HG03139 (cell line): ENCODE measurements at regions not wholly inside any gene's neighbourhood (a gene's known extent, or its start where the extent isn't known, plus 50 kb on each side); places are given as distances from the start of the nearest gene placed in this dataset.
"Not testable (repeated sequence)": the region's sequence is repeated elsewhere in the genome, so short reads cannot be mapped to it uniquely, and the experiment has no call there.

Experiments
- ATAC-seq: cut with Tn5 transposase; IDR thresholded peaks from one replicate; pipeline ENCODE4 v1.9.1; 2021; ENCODE audit not compliant: unreplicated experiment

DNA sequence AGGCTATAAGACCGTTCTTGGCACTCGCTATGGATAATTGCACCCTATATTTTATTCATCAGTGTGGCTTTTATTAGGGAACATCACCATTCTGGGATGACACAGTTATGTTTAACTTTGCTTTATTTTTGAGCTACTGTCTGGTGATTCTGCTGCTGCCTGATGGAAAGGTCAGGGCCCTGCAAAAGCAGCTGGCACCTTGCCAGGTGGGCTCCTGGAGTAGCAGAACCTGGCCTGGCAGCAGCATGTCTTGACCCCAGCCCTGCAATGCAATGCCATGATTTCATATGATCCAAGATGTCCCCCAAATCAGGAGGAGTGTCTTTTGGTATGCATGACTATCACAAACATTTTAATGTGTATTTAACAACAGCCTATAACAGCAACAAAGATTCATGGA, 228.4 kb upstream of the RSPO3 start:
- no peak for ATAC-seq

DNA sequence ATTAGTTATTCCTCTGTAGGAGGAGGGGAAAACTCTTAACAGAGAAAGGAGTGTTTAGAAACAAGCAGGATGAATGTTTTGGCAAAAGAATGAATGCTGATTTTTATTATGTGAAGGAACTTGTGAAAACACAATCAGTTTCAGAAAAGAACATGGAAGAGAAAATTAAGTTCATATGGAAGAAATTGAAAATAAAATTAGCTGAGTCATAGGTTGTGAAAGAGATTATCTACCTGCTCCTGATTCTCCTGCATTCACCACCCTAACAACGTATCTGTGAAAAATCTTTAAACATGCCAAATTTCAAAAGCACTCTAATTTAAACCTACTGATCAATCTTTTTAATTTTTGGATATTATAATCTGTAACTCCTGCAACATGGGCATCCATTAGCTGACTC, 227.3 kb upstream of the RSPO3 start:
- ATAC-seq, result no peak

DNA sequence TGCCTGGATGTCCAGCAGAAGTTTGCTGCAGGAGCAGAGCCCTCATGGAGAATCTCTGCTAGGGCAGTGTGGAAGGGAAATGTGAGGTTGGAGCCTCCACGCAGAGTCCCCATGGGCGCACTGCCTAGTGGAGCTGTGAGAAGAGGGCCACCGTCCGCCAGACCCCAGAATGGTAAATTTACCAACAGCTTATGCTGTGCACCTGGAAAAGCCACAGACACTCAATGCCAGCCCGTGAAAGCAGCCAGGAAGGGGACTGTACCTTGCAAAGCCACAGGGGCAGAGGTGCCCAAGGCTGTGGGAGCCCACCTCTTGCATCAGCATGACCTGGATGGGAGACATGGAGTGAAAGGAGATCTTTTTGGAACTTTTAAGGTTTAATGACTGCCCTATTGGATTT, 225.6 kb upstream of the RSPO3 start:
- not testable (repeated sequence) for ATAC-seq

DNA sequence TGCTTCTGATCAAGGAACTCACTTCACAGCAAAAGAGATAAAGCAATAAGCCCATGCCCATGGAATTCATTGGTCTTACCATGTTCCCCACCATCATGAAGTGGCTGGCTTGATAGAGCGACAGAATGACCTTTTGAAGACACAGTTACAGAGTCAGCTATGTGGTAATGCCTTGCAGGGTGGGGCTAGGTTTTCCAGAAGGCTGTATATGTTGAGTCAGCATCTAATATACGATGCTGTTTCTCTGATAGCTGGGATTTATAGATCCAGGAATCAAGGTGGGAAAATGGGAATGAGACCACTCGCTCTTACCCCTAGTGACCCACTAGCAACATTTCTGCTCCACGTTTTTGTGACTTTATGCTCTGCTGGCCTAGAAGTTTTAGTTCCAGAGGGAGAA, 220.7 kb upstream of the RSPO3 start:
- ATAC-seq, result no peak

DNA sequence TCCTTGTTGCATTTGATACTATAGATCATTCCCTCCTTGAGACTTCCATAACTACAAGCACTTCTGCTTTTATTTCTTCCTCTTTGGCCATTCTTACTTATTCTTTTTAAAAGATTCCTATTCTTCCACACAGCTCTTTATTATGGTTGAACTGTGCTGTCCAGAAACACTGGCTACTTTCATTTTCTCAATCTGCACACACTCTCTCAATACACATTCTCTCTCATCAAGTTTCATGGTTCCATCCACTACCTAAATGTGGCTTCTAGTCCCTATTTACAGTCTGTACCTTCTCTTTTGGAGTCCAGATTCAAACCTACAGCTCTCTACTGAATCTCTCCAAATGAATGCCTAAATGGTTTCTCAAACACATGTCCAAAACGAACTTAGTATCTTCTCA, 214.3 kb upstream of the RSPO3 start:
- ATAC-seq, result no peak

DNA sequence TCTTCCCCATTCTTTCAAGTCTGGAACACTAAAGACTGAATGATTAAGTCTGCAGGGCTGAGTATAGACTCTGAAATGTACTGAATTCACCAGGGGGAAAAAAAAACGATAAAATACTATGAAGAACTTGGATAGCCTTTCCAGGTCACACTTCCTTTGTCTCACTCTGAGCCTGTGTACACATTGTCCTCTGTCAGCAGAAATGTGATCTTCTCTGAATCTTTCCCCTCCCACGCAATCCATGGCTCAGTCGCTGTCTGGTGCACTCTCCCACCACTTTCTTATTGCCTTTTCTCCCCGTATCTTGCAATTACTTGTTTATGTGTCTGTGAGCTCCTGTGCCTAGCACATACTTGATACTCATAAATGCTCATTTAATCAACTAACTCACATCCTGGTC, 212.6 kb upstream of the RSPO3 start:
- no peak for ATAC-seq

DNA sequence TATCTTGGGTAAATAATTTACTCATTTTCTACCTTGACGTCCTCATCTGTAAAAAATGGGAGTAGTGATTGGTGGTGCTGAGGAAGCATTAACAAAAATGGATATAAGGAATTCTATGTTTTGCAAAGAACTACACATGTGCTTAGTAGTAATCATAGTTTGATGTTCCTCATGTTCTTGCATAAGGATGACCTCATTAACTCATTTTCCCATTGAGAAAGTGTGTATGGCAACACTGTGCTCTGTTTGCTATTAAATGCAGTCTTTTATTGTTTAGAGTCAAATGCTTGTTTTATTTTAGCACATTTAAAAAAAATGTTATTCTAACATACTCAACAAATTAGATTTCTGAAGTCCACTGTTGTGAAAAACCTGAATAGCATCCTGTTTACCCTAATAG, 211.2 kb upstream of the RSPO3 start:
- no peak for ATAC-seq

DNA sequence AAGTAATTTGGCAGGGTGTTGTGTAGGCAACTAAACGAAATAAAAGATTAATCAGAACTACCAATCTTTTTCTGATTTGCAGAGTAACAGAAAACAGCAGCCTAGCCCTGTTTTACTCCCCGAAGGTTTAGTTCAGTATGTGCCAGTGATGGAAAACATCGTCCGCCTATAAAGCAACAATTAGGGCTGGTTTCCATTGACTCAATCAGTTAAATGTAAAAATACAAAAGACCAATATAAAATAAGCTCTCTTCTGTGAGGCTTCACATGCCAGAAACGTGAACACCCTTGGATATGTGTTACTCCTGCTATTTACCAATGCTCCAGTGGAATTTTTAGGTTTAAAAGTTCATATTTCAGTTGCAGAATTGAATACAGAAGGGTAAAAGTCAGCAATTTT, 210.5 kb upstream of the RSPO3 start:
- no peak for ATAC-seq

DNA sequence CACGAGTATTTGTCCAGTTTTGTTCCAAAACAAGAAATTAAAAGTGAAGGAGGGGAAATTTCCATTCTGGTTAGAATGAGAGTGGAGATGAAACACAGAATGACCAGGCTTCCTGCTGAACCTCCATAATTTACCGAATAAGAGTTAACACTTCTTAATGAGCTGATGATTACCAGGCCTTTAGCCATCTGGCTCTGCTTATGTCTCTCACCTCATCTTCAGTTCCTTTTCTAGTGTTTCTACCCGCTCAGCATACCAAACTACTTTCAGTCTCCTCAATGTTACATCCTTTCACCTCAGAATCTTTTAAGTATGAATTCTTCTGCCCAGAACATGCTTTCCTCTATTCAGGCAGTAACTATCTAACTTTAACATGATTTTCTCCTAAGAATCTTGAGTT, 209.0 kb upstream of the RSPO3 start:
- no peak for ATAC-seq

DNA sequence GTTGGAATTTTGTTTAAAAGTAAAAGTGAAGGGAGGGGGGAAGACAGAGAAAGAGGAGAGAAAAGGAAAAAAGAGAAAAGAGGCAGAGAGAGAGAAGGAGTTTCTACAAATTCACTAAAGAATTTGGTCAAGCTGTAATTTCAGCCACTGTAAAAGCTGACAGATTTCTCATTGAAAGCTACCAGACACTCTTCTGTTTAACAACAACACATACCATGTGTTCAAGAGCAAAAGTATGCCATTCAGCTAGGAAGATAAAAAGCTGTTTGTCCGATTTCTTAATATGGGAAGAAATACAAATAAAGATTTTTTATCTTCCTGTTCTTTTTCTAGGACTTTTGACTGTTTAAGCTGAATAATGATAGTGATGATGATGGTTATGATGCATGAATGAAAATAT, 204.8 kb upstream of the RSPO3 start:
- ATAC-seq, result no peak

DNA sequence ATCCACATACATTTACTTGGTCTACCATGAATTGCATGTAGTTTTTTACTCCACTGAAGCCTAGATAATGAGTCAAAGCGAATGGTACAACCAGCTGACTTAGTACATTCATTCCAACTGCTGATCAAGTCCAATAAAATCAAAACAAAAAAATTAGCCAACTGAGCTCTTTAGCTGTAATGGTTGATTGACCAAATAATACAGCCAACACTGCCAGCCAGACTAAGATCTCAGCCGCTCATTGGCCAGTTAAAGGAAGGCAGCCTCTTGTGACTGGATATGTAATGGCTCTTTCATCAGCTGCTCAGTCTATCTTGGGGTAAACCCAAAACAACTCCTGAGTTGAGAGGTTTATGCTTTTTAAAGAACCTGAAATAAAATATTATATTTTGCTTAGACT, 204.3 kb upstream of the RSPO3 start:
- ATAC-seq, result no peak

DNA sequence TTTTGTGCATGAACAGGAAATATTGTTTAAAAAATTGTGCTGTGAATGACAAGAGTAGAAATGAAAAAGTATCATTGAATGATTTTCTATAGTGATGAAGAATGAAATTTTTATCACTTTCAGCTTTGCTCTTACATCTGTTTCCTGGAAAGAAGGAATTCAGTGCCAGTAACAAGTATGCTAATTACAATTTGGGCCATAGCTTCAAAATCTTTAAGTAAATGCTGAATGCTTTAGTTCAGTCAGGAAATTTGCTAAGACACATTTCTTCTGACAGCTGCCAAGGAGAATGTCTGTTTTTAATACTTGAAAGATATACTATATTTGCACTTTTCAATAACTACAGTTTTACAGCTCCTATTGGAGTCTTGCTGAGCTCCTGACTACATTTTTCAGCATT, 203.7 kb upstream of the RSPO3 start:
- ATAC-seq, result no peak

DNA sequence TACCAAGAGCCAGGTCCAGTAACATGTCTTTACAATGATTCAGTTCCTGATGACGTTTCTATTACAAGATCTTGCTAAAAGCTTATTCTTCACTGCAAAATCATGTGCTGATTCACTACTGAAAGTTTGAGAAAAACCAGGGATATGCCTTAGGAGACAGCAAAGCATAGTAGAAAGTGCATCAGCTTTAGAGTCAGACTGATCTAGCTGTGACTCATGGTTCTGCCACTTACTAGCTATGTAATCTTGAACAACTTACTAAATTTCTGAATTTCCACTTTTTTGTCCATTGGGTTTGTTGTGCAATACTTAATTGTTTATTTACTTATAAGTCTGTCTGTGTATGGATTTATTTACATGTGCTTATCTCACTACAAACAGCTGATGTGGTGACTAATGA, 198.5 kb upstream of the RSPO3 start:
- no peak for ATAC-seq

DNA sequence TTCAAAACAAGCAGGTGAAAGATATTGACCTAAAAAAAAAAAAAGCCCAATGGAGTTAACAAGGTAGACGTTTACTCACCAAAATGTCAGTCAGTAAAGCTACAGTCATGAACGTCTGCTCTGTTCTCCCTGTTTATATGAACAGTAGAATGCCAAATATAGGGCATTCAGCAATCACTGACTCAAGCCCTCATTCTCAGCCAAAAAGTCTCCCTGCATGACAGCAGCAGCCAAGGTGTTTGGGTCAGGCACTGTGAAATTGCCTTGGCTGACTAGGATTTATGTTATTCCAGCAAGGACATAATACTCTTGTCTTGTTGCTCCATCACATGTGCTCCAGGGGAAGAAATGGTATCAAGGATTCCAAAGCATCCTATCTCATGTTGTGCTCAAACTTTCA, 194.7 kb upstream of the RSPO3 start:
- ATAC-seq, result no peak

DNA sequence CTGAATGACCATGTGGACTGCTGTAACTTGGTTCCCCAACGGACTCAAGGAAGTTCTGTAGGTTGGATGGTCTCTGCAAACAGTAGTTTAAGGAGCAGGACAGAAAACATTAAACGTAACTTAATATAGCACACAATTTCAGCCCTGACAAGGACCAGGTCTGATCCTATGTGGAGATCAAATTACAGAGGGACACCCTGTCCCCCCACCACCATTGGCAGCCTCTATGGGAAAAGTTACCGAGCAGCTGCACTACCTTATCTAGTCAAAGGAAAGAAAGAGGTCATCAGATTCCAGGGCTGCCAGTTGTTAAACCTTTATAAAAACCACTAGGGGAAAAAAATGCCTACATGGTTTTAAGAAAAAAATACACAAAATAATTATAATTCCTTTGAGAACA, 191.5 kb upstream of the RSPO3 start:
- no peak for ATAC-seq

DNA sequence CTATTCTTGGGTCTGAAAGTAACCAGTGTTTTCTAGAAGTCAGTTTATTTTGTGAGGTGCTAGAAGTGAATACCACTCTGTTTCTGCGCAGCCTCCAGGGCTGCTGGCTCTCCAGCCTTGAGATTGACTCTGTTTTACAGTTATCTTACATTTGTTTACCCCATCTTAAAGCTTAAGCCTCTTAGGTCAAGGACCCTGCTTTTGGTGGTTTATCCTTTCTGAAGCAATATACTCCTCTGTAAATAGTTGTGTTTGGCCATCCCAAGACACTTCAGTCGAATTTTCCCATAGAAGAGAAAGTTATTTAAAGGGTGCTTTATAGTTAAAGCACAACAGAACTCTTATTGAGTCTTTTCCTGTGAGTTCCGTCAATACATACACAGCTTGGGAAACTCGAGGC, 190.6 kb upstream of the RSPO3 start:
- ATAC-seq, result no peak

DNA sequence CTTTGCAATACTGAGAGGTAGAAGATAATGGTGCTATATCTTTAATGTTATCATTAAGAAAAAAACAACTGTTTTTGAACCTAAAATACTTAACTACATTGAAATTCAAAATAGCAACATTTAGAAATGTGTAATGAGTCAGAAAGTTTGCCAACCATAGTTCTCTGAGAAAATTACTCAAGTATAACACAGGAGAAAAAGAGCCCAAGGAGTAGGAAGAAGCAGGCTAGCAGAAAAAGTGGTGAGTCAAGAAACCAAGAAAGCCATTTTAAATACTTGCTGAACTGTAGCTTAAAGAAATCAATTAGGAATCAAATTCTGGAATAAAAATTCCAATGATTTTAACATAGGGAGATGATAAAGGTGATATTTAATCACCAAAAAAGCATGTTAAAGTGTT, 181.0 kb upstream of the RSPO3 start:
- ATAC-seq, result no peak

DNA sequence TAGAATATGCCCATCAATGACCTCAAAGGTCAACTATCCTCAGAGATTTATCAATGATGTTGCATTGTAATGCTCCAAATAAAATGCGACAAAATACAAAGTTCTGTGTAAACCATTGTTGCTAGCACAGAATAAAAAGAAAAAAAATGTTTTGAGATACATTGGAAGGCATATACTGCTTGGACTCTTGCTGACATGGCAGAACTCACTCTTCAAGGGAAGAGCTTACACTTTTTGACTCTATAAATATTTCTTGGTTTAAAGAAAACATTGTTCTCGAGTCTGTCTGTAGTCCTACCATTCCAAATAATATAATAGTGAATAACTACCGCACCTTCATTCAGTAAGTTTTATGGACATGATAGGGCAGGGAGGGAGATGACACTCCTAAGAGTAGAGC, 178.7 kb upstream of the RSPO3 start:
- ATAC-seq, result no peak

DNA sequence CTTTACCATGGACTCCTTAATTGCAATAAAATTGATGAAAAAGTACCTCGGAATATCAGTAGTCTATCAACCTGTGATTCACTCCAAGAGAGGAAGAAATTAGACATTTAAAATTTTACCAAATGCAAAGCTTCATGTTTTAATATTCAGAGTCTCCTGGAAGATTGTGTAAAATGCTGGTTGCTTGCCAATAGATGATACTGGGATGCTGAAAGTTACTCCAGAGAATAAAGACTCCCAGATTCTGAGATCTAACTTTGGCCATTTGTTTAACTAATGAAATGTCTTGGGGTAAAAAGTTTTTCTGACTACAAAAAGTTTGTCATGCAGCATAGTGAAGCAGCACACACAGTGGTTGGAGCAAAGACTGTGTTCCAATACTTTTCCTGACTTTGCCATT, 176.7 kb upstream of the RSPO3 start:
- ATAC-seq, result no peak

DNA sequence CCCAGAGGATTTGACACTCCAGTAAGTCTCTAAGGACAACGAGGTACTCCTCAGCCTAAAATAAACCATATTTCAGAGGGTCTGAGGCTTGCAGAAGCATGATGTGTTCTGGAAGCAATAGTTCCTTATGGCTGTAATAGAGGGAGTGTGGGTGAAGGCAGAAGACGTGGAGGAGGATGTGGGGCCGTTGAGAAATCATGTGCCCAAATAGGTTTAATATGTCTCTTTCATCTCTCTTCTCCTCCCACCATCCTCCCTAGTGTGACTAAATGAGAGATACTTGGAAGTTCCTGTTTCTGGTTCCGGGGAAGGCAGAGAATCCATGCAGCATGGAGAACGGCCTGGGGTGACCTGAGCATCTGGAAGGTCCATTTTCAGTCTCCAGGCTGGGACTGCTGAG, 174.0 kb upstream of the RSPO3 start:
- ATAC-seq, result no peak

DNA sequence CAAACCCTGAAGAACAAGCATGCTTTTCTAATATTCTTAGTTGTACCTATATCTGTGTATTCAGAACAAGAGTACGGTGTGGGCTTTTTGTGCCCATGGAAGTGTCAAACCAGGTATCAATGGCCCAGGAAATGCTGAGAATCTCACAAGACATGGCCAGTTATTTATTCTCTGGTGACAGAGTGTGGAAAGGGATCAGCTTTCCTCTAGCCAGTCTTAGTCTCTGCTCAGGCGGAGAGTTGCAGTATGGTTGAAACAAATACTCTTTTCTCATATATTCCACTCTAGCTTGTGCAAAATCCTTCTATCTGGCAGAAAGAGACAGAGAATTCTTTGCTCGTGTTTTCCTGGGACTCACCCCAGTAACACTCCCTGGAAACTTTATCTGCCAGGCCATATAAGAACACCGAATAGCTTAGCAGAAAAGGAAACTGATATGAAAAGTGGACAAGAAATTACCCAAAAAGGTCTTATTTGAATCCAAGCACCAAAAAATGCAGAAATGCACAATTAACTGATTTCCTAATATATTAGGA, 173.3 kb upstream of the RSPO3 start:
- no peak for ATAC-seq

DNA sequence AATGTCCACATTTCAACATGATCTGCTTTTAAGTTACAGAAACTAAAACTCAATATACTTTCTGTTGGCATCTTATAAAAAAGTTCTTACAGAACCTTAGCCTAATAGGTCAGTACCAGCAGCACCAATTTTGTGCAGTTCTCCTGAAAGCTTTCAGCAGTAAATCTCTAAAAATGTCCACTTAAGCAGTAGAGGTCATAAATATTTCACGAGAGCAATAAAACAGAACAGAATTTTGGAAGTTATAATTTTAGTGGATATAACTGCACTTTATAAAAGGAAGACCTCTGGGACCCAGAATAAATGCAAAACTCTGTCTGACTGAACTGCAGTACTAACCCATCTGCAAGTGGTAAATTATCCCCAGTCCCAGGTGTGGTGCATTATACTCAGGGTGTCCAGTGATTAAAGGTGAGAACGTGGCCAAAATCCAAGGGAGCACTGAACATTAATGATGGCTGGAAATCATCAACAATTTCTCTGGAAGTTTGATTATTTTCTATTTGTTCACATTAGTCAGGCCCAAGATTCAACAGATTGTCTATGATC, 172.6 kb upstream of the RSPO3 start:
- ATAC-seq, result no peak

DNA sequence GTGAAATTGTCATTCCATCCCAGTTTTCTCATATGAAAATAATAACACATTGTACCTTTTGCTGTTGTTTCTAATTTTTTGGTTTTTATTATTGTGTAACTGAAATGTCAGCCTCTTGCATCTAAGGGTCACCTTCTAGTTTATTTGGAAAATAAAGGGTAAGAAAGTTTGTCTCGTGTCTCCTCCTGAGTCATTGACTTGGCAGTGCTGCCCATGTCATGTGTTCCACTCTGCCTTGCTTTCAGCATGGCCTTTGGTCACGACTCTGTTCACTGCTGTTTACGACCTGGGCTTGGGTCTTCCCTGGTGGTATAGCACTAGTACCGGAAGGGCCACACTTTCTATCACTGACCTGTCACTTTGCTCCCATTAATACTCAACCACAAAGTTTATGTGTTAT, 171.4 kb upstream of the RSPO3 start:
- no peak for ATAC-seq

DNA sequence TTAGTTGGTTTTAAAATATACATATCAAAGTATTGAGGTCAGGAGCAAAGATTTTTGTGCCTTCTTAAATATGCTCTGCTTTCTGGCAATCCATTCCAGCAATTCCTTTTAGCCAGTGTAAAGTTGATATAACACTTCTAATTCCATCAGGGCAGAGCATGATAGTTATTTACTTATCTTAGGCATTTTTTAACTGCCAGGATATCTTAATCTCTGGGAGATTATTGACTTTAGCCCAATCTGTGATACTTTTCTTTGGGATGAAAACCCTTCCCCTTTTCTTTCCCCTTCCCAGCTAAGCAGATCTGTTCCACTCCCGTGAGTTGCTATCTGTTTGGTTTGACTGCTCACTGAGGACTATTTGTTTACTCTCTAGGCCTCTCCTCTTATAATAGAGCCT, 168.7 kb upstream of the RSPO3 start:
- ATAC-seq, result no peak
